Endothelial cell of umbilical vein (primary cell): ENCODE measurements at regions not wholly inside any gene's neighbourhood (a gene's known extent, or its start where the extent isn't known, plus 50 kb on each side); places are given as distances from the start of the nearest gene placed in this dataset.

Experiments used
- BruUV-seq: library from RNA; stranded (reverse); fragments of 400-500 nt; replicated peaks from 2 replicates; lab custom pipeline; 2021; lab: Mats Ljungman, UMichigan
- CTCF ChIA-PET: fragments of 300-600, 350-600 bp; sonication (Branson Sonifier 250); formaldehyde crosslinking; loops from one replicate; lab custom pipeline; 2021; ENCODE audit warnings: antibody characterized with exemption, inconsistent platforms; lab: Charles Lee
- POLR2A ChIA-PET: fragments of 300-600, 350-600 bp; sonication (Branson Sonifier 250); formaldehyde crosslinking; loops from one replicate; lab custom pipeline; 2021; ENCODE audit warnings: antibody characterized with exemption, inconsistent platforms; lab: Charles Lee
- DNase-seq: peaks from one replicate; pipeline ENCODE4 v3.0.0-alpha.2; 2011; ENCODE audit warnings: low read depth, low spot score
- FAIRE-seq: peaks from 2 replicates; lab custom pipeline; 2011; peaks lifted over from hg19 to GRCh38; lab: Jason Lieb, UNC
- H2AFZ ChIP-seq: 2 replicates; pipeline ENCODE4 v1.6.0; 2012; ENCODE audit warnings: low read depth, low read length, control low read depth, inconsistent platforms
- H3K27ac ChIP-seq: 2 replicates; pipeline ENCODE4 v1.5.1; 2011; ENCODE audit warnings: low read depth, mild to moderate bottlenecking, control low read depth, low read length, moderate library complexity; ENCODE audit not compliant: insufficient read depth
- H3K27me3 ChIP-seq, 2 experiments: 2 replicates each; pipeline versions ENCODE4 v1.6.0 to v1.6.1; 2011; ENCODE audit warnings: low read length in 2 of 2, mixed read lengths in 1 of 2; ENCODE audit not compliant: control insufficient read depth in 2 of 2, insufficient read depth in 2 of 2
- H3K36me3 ChIP-seq, 2 experiments: 2 replicates in 1 of 2; 3 replicates in 1 of 2; pipeline ENCODE4 v1.5.1; 2011; ENCODE audit warnings: low read length in 2 of 2, mild to moderate bottlenecking in 1 of 2, moderate library complexity in 1 of 2; ENCODE audit not compliant: control insufficient read depth in 2 of 2, insufficient read depth in 2 of 2; ENCODE audit errors: extremely low read depth in 1 of 2
- H3K4me1 ChIP-seq: 3 replicates; pipeline ENCODE4 v1.5.1; 2011; ENCODE audit warnings: mild to moderate bottlenecking, low read length; ENCODE audit not compliant: control insufficient read depth, insufficient read depth; ENCODE audit errors: extremely low read depth
- H3K4me2 ChIP-seq: 2 replicates; pipeline ENCODE4 v1.6.1; 2011; ENCODE audit warnings: low read length, control low read depth, mixed read lengths; ENCODE audit not compliant: insufficient read depth
- H3K4me3 ChIP-seq, 3 experiments: fragments of 200-600 bp in 1 of 3; sonication (generic), shearing (Covaris generic) in 1 of 3; replicated peaks in 1 of 3; 2 replicates each; pipeline ENCODE4 v1.5.1; 2011 to 2016; ENCODE audit warnings: control low read depth in 3 of 3, low read length in 3 of 3, mild to moderate bottlenecking in 2 of 3, inconsistent platforms in 1 of 3, low read depth in 1 of 3, moderate library complexity in 1 of 3; ENCODE audit not compliant: insufficient read depth in 1 of 3
- H3K79me2 ChIP-seq: 2 replicates; pipeline ENCODE4 v1.6.0; 2012; ENCODE audit warnings: low read length, inconsistent platforms; ENCODE audit not compliant: control insufficient read depth, insufficient read depth
- H3K9ac ChIP-seq: replicated peaks from 2 replicates; pipeline ENCODE3; 2011; ENCODE audit warnings: low read length, control low read depth; ENCODE audit not compliant: insufficient read depth; ENCODE audit errors: extremely low read depth
- H3K9me1 ChIP-seq: replicated peaks from 3 replicates; pipeline ENCODE4 v1.6.0; 2011; ENCODE audit warnings: mild to moderate bottlenecking, low read length; ENCODE audit not compliant: control insufficient read depth, insufficient read depth; ENCODE audit errors: extremely low read depth
- H3K9me3 ChIP-seq: replicated peaks from 2 replicates; pipeline ENCODE4 v1.5.1; 2012; ENCODE audit warnings: low read length, inconsistent platforms; ENCODE audit not compliant: control insufficient read depth, insufficient read depth
- H4K20me1 ChIP-seq: replicated peaks from 2 replicates; pipeline ENCODE3; 2011; ENCODE audit warnings: mild to moderate bottlenecking, low read length; ENCODE audit not compliant: control insufficient read depth, insufficient read depth; ENCODE audit errors: extremely low read depth
- CTCF ChIP-seq, 2 donors: IDR thresholded peaks; 1 replicate in 1 of 2; 2 replicates in 1 of 2; pipeline ENCODE4 v1.5.1; 2011; ENCODE audit warnings: low read length in 2 of 2, mild to moderate bottlenecking in 2 of 2, moderate library complexity in 2 of 2, control low read depth in 1 of 2, inconsistent platforms in 1 of 2, low read depth in 1 of 2; ENCODE audit not compliant: insufficient read depth in 1 of 2; ENCODE audit errors: extremely low read depth in 1 of 2
- EZH2 ChIP-seq: IDR thresholded peaks from 2 replicates; pipeline ENCODE4 v1.6.1; 2012; ENCODE audit warnings: borderline replicate concordance, low read depth, mild to moderate bottlenecking, moderate library complexity, low read length, inconsistent platforms; ENCODE audit not compliant: severe bottlenecking
- FOS ChIP-seq: IDR thresholded peaks from 2 replicates; pipeline ENCODE4 v1.6.1; 2011; ENCODE audit warnings: mild to moderate bottlenecking, low read length, moderate library complexity, borderline replicate concordance; ENCODE audit not compliant: insufficient read depth
- GATA2 ChIP-seq: IDR thresholded peaks from 2 replicates; pipeline ENCODE4 v1.7.0; 2011; ENCODE audit warnings: low read depth, mild to moderate bottlenecking, moderate library complexity, mixed read lengths, low read length; ENCODE audit not compliant: insufficient read length, insufficient read depth
- JUN ChIP-seq: IDR thresholded peaks from 2 replicates; pipeline ENCODE4 v1.6.1; 2011; ENCODE audit warnings: borderline replicate concordance, low read depth; ENCODE audit not compliant: insufficient read length, insufficient read depth
- MAX ChIP-seq: IDR thresholded peaks from 2 replicates; pipeline ENCODE4 v1.6.1; 2011; ENCODE audit not compliant: insufficient read depth, insufficient read length
- MYC ChIP-seq: IDR thresholded peaks from one replicate; pipeline ENCODE4 v1.6.1; 2011; ENCODE audit warnings: mild to moderate bottlenecking, low read depth, low read length
- POLR2A ChIP-seq: IDR thresholded peaks from 2 replicates; pipeline ENCODE4 v1.6.1; 2012; ENCODE audit warnings: low read depth, mild to moderate bottlenecking, control low read depth, low read length
- POLR2AphosphoS5 ChIP-seq: IDR thresholded peaks from 2 replicates; pipeline ENCODE4 v1.6.1; 2012; ENCODE audit warnings: low read depth, mild to moderate bottlenecking, control low read depth, low read length, moderate library complexity; ENCODE audit not compliant: insufficient read depth
- dilution Hi-C: fragments of 300-500 bp; cut with MboI; formaldehyde crosslinking; loops from one replicate; pipeline ENCODE4 v1.15.0; 2019; ENCODE audit warnings: low sequenced_read_pairs; ENCODE audit not compliant: extremely low pct_ligation_motif_present
- intact Hi-C: fragments of 100-400 bp; cut with micrococcal nuclease; formaldehyde crosslinking; loops from one replicate; pipeline ENCODE4 v1.10.0; 2022

GRCh38 chr1:83697220-83697619 lies 301.7 kb downstream of the TTLL7 start:
- DNase-seq (no peak), FAIRE-seq (no peak)
- CTCF ChIA-PET: no interaction called here
- Histone ChIP-seq H3K4me1 (peaks cover 11% of the 10 kb centered on the region), H3K9me1 (no peaks in the 10 kb centered on the region), H3K4me3 (no peak overlapping the region), H3K36me3 (no peaks in the 10 kb centered on the region), H3K27ac (no peak overlapping the region), H3K4me2 (no peak overlapping the region), H3K9me3 (no peaks in the 10 kb centered on the region), H2AFZ (no peak overlapping the region), H4K20me1 (no peaks in the 10 kb centered on the region), H3K79me2 (no peaks in the 10 kb centered on the region), H3K9ac (no peak overlapping the region), H3K27me3 (peaks cover 0 to 3% of the 10 kb centered on the region in 2 experiments)
- BruUV-seq: no TSS peak
- POLR2A ChIA-PET: no interaction called here
- TF ChIP-seq MYC: no peak
- TF ChIP-seq JUN: no peak
- TF ChIP-seq MAX: no peak
- no peak for TF ChIP-seq CTCF (IDR thresholded peaks at IDR 0.05; ENCODE audit: extremely low read depth in 1 of 2, insufficient read depth in 1 of 2, low read depth in 1 of 2, low read length in 2 of 2)
- TF ChIP-seq EZH2: no peak
- TF ChIP-seq POLR2AphosphoS5: no peak
- no peak for TF ChIP-seq POLR2A
- no peak for TF ChIP-seq GATA2
- no peak for TF ChIP-seq FOS
- dilution Hi-C loops: no loop called here
- intact Hi-C loops: no loop called here
